ENCODE measurements at regions not wholly inside any gene's neighbourhood (a gene's known extent, or its start where the extent isn't known, plus 50 kb on each side); places are given as distances from the start of the nearest gene placed in this dataset.

DNA sequence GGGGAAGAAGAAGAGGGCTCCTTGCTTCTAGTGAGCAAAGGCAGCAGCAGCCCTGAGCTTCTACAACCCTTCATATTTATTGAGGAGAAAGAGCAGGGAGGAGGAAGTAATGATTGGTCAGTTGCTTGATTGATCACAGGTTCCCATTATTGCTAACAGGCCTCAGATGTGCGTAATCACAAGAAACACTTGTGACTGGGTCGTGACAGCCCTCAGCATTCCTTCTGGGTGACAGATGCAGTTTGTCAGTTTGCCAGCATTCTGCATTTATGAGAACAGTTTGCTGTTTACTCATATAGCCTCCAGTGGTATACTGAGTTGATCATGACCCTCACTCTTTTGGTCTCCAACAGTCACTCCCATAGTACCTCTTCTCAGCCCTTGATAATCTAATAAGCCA, 111.5 kb upstream of the TNC start:
- no peaks in the 10 kb centered on the region for H3K36me3 ChIP-seq (ENCODE audit: control insufficient read depth in 4 of 4, insufficient read depth in 3 of 4, low read depth in 1 of 4, low read length in 3 of 4)
- 88% methylated on average over 2 of the region's 2 CpGs for WGBS
- H3K4me3 ChIP-seq (ENCODE audit: low read depth in 1 of 3, low read length in 3 of 3) = no peak overlapping the region
- no peak overlapping the region for H3K9ac ChIP-seq (ENCODE audit: low read depth in 1 of 2, low read length in 2 of 2)
- H3K27me3 ChIP-seq (ENCODE audit: control insufficient read depth in 4 of 4, insufficient read depth in 4 of 4, low read length in 3 of 4) = no peaks in the 10 kb centered on the region
- no peaks in the 10 kb centered on the region for H3K4me1 ChIP-seq (ENCODE audit: control insufficient read depth in 4 of 4, insufficient read depth in 4 of 4, low read length in 3 of 4)
- no peak overlapping the region for H3K27ac ChIP-seq (ENCODE audit: low read depth in 1 of 2, low read length in 2 of 2)
- no peak for DNase-seq (ENCODE audit: low spot score)
- TF ChIP-seq, protein P1, sequence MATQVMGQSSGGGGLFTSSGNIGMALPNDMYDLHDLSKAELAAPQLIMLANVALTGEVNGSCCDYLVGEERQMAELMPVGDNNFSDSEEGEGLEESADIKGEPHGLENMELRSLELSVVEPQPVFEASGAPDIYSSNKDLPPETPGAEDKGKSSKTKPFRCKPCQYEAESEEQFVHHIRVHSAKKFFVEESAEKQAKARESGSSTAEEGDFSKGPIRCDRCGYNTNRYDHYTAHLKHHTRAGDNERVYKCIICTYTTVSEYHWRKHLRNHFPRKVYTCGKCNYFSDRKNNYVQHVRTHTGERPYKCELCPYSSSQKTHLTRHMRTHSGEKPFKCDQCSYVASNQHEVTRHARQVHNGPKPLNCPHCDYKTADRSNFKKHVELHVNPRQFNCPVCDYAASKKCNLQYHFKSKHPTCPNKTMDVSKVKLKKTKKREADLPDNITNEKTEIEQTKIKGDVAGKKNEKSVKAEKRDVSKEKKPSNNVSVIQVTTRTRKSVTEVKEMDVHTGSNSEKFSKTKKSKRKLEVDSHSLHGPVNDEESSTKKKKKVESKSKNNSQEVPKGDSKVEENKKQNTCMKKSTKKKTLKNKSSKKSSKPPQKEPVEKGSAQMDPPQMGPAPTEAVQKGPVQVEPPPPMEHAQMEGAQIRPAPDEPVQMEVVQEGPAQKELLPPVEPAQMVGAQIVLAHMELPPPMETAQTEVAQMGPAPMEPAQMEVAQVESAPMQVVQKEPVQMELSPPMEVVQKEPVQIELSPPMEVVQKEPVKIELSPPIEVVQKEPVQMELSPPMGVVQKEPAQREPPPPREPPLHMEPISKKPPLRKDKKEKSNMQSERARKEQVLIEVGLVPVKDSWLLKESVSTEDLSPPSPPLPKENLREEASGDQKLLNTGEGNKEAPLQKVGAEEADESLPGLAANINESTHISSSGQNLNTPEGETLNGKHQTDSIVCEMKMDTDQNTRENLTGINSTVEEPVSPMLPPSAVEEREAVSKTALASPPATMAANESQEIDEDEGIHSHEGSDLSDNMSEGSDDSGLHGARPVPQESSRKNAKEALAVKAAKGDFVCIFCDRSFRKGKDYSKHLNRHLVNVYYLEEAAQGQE (IDR thresholded peaks at IDR 0.05) = no peak
- TF ChIP-seq, protein P2, sequence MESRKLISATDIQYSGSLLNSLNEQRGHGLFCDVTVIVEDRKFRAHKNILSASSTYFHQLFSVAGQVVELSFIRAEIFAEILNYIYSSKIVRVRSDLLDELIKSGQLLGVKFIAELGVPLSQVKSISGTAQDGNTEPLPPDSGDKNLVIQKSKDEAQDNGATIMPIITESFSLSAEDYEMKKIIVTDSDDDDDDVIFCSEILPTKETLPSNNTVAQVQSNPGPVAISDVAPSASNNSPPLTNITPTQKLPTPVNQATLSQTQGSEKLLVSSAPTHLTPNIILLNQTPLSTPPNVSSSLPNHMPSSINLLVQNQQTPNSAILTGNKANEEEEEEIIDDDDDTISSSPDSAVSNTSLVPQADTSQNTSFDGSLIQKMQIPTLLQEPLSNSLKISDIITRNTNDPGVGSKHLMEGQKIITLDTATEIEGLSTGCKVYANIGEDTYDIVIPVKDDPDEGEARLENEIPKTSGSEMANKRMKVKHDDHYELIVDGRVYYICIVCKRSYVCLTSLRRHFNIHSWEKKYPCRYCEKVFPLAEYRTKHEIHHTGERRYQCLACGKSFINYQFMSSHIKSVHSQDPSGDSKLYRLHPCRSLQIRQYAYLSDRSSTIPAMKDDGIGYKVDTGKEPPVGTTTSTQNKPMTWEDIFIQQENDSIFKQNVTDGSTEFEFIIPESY (IDR thresholded peaks at IDR 0.05) = no peak
- TF ChIP-seq FOXA1 (IDR thresholded peaks at IDR 0.05) (no peak), GABPA (IDR thresholded peaks at IDR 0.05 in 1 of 2, conservative IDR thresholded peaks at IDR 0.05 in 1 of 2) (no peak), RAD21 (IDR thresholded peaks at IDR 0.05) (no peak), RXRA (IDR thresholded peaks at IDR 0.05) (no peak), TAF1 (conservative IDR thresholded peaks at IDR 0.05) (no peak), HNF4A (conservative IDR thresholded peaks at IDR 0.05) (no peak), YY1 (IDR thresholded peaks at IDR 0.05) (no peak), HNF4G (IDR thresholded peaks at IDR 0.05) (no peak), SP1 (IDR thresholded peaks at IDR 0.05) (no peak)
- TF ChIP-seq, protein P3, sequence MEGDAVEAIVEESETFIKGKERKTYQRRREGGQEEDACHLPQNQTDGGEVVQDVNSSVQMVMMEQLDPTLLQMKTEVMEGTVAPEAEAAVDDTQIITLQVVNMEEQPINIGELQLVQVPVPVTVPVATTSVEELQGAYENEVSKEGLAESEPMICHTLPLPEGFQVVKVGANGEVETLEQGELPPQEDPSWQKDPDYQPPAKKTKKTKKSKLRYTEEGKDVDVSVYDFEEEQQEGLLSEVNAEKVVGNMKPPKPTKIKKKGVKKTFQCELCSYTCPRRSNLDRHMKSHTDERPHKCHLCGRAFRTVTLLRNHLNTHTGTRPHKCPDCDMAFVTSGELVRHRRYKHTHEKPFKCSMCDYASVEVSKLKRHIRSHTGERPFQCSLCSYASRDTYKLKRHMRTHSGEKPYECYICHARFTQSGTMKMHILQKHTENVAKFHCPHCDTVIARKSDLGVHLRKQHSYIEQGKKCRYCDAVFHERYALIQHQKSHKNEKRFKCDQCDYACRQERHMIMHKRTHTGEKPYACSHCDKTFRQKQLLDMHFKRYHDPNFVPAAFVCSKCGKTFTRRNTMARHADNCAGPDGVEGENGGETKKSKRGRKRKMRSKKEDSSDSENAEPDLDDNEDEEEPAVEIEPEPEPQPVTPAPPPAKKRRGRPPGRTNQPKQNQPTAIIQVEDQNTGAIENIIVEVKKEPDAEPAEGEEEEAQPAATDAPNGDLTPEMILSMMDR (IDR thresholded peaks at IDR 0.05; ENCODE audit: low read depth, low read length, missing input control) = no peak
- H3K9me3 ChIP-seq (ENCODE audit: control insufficient read depth in 4 of 4, low read length in 3 of 4) = peaks cover 0 to 2% (median 0%) of the 10 kb centered on the region in 4 donors

DNA sequence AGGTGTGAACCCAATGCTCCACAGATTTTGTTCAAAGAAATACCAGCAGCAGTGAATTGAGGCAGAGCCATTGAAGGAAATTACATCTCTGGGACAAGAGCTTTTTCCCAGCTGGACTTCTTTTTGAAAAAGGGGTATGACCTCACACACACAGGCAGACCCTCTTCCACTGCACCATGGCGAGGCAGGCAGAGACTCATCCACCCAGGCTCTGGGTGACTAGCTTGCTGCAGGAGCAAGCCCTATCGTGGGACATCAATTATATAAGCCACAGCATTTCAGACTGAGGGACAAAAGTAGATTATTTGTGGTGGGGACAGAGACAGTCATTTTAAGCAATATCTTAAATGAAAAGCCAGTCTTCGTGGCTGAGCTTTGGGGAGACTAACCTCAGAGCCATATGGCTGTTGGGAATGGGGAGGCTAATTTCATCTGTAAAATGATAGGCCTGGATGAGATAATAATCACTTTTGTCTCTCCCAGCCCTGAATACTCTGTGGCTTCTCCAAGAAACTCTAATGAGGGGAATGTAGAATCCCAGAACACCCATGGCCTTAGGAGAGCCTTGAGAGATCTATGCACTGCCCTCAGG, 113.1 kb upstream of the TNC start:
- Histone ChIP-seq H3K27ac (ENCODE audit: low read depth in 1 of 2, low read length in 2 of 2) (no peak overlapping the region), H3K9me3 (ENCODE audit: control insufficient read depth in 4 of 4, low read length in 3 of 4) (no peaks in the 10 kb centered on the region), H3K27me3 (ENCODE audit: control insufficient read depth in 4 of 4, insufficient read depth in 4 of 4, low read length in 3 of 4) (no peaks in the 10 kb centered on the region), H3K4me3 (ENCODE audit: low read depth in 1 of 3, low read length in 3 of 3) (no peak overlapping the region), H3K36me3 (ENCODE audit: control insufficient read depth in 4 of 4, insufficient read depth in 3 of 4, low read depth in 1 of 4, low read length in 3 of 4) (no peaks in the 10 kb centered on the region), H3K9ac (ENCODE audit: low read depth in 1 of 2, low read length in 2 of 2) (no peak overlapping the region), H3K4me1 (ENCODE audit: control insufficient read depth in 4 of 4, insufficient read depth in 4 of 4, low read length in 3 of 4) (no peaks in the 10 kb centered on the region)
- WGBS = 80% methylated on average over 3 of the region's 3 CpGs
- DNase-seq (ENCODE audit: low spot score) = no peak
- TF ChIP-seq, protein P2 (IDR thresholded peaks at IDR 0.05) = no peak
- no peak for TF ChIP-seq SP1 (IDR thresholded peaks at IDR 0.05)
- no peak for TF ChIP-seq RAD21 (IDR thresholded peaks at IDR 0.05)
- TF ChIP-seq, protein P3 (IDR thresholded peaks at IDR 0.05; ENCODE audit: low read depth, low read length, missing input control) = no peak
- TF ChIP-seq, protein P4, sequence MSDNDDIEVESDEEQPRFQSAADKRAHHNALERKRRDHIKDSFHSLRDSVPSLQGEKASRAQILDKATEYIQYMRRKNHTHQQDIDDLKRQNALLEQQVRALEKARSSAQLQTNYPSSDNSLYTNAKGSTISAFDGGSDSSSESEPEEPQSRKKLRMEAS (IDR thresholded peaks at IDR 0.05) = no peak
- TF ChIP-seq FOXA1 (IDR thresholded peaks at IDR 0.05) = no peak
- no peak for TF ChIP-seq TAF1 (conservative IDR thresholded peaks at IDR 0.05)
- no peak for TF ChIP-seq YY1 (IDR thresholded peaks at IDR 0.05)
- TF ChIP-seq GABPA (IDR thresholded peaks at IDR 0.05 in 1 of 2, conservative IDR thresholded peaks at IDR 0.05 in 1 of 2) = no peak
- TF ChIP-seq NR2F2 (IDR thresholded peaks at IDR 0.05) = no peak
- no peak for TF ChIP-seq HNF4A (conservative IDR thresholded peaks at IDR 0.05)
- no peak for TF ChIP-seq EGR1 (IDR thresholded peaks at IDR 0.05; ENCODE audit: low read depth in 2 of 2)

Data from liver (tissue), 8 donors.